Suprapubic skin (tissue), 3 donors: ENCODE measurements at regions not wholly inside any gene's neighbourhood (a gene's known extent, or its start where the extent isn't known, plus 50 kb on each side); places are given as distances from the start of the nearest gene placed in this dataset.

Experiments used
- CTCF ChIP-seq, 2 donors: fragments of 200-600 bp in 1 of 2; fragments of 450-650 bp in 1 of 2; sonication (generic) in 1 of 2; IDR thresholded peaks; one replicate each; pipeline ENCODE4 v1.5.1; 2016 to 2019; ENCODE audit warnings: antibody characterized with exemption in 2 of 2, mild to moderate bottlenecking in 1 of 2, moderate library complexity in 1 of 2
- POLR2A ChIP-seq, 2 donors: fragments of 450-650 bp; IDR thresholded peaks; one replicate each; pipeline ENCODE4 v1.6.1; 2017; ENCODE audit warnings: antibody characterized with exemption in 2 of 2, mild to moderate bottlenecking in 2 of 2, moderate library complexity in 2 of 2

- TF ChIP-seq CTCF (IDR thresholded peaks at IDR 0.05) (no peak), POLR2A (IDR thresholded peaks at IDR 0.05) (no peak)
Measured at GRCh38 chr4:183391204-183391603, 53.2 kb upstream of the CDKN2AIP start.
